Esophagus muscularis mucosa (tissue), 4 donors: ENCODE measurements at regions not wholly inside any gene's neighbourhood (a gene's known extent, or its start where the extent isn't known, plus 50 kb on each side); places are given as distances from the start of the nearest gene placed in this dataset.

Experiments
- EP300 ChIP-seq: sonication (generic); formaldehyde crosslinking; IDR thresholded peaks from one replicate; pipeline ENCODE4 v1.6.1; 2017; ENCODE audit warnings: antibody characterized with exemption
- POLR2A ChIP-seq: fragments of 450-650 bp; IDR thresholded peaks from one replicate; pipeline ENCODE4 v1.6.1; 2017; ENCODE audit warnings: antibody characterized with exemption, moderate library complexity, mild to moderate bottlenecking, low read depth
- TF ChIP-seq, protein P1 (sequence below), 3 experiments: fragments of 200-600 bp in 2 of 3; fragments of 450-650 bp in 1 of 3; sonication (generic) in 2 of 3; IDR thresholded peaks; one replicate each; pipeline ENCODE4 v1.5.1; 2017 to 2019; ENCODE audit warnings: antibody characterized with exemption in 3 of 3, mild to moderate bottlenecking in 2 of 3, moderate library complexity in 1 of 3

DNA sequence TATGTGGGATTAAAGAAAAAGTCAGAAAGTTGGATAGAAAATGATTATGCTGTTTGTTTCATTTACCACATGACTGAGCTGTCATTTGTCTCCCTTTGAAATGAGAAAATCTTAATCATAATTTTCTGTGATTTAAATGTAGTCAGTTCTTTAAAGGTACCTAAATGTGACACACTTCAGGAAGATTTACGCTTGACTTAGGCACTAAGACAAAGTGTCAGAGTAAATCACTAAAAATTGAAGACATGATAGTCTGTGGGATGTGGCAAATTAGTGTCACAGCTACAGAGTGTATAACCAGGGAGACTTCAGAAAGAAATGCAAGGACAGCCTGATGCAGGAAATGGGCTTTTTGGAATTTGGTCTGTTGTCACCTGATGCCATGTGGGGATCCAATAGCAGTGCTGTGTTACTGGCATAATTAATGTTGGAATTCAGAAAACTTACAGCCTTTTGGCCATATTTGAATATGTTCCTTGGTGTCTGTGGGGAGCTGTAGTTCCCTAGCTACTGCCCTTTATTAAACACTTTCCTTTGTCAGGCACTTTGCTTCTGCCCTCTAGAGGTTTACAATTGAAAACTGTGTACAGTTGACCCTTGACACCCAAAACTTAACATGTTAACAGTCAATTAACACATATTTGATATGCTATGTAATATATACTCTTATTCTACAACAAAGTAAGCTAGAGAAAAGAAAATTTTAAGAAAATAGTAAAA is 493.8 kb downstream of the UTRN start:
- TF ChIP-seq, protein P1, sequence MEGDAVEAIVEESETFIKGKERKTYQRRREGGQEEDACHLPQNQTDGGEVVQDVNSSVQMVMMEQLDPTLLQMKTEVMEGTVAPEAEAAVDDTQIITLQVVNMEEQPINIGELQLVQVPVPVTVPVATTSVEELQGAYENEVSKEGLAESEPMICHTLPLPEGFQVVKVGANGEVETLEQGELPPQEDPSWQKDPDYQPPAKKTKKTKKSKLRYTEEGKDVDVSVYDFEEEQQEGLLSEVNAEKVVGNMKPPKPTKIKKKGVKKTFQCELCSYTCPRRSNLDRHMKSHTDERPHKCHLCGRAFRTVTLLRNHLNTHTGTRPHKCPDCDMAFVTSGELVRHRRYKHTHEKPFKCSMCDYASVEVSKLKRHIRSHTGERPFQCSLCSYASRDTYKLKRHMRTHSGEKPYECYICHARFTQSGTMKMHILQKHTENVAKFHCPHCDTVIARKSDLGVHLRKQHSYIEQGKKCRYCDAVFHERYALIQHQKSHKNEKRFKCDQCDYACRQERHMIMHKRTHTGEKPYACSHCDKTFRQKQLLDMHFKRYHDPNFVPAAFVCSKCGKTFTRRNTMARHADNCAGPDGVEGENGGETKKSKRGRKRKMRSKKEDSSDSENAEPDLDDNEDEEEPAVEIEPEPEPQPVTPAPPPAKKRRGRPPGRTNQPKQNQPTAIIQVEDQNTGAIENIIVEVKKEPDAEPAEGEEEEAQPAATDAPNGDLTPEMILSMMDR (IDR thresholded peaks at IDR 0.05) = no peak
- TF ChIP-seq POLR2A (no peak), EP300 (no peak)
